ENCODE measurements at regions not wholly inside any gene's neighbourhood (a gene's known extent, or its start where the extent isn't known, plus 50 kb on each side); places are given as distances from the start of the nearest gene placed in this dataset.

DNA sequence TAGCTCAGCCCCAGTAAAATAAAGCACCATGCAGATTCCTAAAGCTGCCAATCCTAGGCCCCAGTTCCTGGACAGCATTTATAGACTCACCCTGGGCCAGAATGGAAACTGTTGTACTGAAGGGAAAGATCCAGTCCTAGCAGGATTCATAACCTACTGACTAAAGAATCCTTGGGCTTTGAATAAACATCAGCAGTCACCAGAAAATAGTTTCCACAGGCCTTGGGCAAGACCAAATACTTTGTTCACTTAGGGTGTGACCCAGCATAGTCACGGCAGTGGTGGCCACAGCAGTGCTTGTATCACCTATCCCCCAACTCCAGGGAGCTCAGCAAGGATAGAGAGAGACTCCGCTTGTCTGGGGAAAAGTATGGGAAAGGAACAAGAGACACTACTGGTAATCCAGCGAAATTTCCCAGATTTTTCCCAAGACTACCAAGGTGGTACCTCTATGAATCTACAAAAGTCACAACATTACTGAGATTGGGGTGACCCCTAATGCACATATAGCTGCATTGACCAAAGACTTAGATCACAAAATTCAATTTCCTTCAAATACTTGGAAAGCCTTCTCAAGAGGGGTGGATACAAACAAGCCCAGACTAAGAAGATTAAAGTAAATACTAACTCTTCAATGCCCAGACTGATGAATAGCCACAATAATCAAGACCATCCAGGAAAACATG lies 748.1 kb upstream of the LRATD1 start:
- DNase-seq (ENCODE audit: low read depth): no peak

DNA sequence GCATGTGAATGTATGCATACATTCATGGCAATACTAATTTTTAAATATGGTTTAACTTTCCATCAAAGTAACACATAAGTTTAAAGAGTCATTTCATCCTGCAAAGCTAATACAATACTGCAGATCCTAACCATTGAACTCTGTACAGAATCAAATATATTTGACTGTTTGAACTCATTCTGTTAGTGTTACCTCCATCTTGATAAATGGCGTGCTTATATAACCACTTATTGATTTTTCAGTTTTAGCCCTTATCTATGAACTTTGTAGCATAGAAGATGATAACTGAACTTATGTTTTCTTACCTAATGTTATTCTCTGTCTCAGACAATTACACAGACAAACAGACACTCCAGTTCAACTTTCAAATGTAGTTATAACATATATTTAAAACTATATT lies 731.0 kb upstream of the LRATD1 start:
- no peak for DNase-seq (ENCODE audit: low read depth)

DNA sequence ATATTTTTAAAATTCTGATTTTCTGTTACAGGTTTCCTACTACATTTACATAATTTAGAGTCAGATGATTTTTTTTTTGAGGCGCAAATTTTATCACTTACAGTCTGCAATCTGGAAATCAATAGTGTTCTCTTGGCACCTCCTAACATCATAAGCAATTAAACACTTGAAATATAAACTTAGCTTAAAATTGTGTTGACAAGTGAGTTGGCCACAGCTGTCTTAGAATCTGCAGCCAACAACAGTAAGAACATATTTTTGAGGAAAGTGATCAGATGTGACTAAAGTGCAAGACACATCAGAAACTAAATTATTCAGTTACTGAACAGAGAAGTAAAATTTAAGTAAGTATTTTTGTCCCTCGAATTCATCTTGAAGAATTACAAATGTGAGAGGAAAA lies 726.7 kb upstream of the LRATD1 start:
- no peak for DNase-seq (ENCODE audit: low read depth)

DNA sequence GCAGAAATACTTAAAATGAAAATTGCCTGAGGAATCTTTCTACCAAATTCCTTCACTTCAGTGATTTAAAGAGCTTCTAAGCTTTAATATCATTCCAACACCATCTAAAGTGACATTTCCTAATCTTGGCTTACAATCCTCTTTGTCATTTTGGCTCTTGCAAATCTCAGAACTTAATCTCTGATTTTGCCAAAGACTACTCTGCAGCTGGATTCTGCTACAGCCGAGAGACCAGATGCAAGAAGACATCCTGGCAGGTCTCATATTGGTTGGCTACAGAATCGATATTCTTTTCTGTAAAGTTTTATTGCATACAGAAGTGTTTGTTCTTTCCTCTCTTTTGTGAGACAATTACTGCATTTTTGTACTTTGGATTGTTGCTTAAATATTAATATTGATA lies 716.5 kb upstream of the LRATD1 start:
- no peak for DNase-seq (ENCODE audit: low read depth)

DNA sequence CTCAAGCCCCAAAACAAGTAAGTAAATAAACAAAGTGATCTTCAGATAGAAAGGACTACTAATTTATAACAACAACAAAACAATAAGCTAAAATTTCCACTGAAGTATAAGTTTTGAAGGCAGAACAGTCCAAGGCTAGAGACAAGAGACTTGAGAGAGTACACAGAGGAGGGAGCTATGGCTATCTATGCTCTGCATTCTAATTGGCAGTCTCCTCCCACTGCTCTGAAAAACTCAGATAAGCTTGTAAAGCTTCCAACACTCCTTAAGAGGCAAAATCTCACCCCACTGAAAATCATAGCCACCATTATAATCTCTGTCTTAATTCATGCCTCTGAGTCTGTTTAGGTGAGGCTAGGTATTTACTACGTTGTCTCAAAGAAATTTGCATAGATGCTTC lies 714.6 kb upstream of the LRATD1 start:
- no peak for DNase-seq (ENCODE audit: low read depth)

DNA sequence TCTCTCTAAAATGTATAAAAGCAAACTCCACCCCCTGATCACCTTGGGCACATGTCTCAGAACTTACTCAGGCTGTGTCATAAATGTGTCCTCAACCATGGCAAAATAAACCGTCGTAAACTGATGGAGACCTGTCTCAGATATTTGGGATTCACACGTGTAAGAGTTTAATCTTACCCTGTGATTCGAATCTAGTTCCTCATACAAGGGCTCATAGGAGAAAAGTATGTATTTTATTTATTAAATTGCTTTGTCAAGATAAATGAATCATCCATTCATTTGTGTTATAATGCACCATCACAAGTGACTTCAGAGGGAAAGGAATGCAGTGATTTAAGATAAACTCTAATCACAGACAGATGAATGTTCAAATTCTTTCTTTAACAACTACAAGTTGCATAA lies 712.5 kb upstream of the LRATD1 start:
- DNase-seq (ENCODE audit: low read depth): no peak

DNA sequence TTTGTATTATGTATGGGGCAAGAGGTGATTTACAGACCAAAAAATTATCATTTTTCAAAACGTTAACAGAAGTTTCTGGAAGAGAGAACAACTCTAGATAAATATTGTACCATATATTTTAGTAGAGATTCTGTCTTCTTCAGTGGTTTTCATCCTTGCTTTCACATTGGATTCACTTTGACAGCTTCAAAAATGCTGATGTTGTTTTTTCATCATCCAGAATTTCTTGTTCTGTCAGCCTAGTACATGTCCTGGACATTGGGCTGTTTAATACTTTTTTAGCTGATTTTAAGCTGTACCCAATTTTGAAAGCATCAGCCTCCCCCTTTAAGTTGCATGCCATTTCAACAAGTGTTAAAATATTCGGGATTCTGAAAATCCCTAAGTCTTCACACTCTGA lies 711.3 kb upstream of the LRATD1 start:
- no peak for DNase-seq (ENCODE audit: low read depth)

DNA sequence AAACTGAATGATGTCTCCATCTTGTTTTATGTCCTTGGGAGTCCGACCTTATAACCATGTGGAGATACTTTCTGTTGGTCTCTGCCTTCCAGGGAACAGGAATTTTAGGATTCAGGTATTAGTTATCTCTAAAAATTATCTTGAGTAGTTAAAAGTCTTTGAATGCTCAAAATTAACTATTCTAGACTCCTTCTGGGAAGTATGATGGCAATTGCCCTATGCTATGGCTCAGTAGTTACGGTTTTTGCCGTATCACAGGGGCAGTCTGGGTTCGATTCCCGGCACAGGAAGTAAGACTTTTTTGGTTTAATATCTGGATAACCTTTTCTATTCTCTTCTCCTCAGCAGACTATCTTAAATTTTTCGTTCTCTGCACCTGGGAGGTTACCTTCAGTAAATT lies 708.7 kb upstream of the LRATD1 start:
- no peak for DNase-seq (ENCODE audit: low read depth)

DNA sequence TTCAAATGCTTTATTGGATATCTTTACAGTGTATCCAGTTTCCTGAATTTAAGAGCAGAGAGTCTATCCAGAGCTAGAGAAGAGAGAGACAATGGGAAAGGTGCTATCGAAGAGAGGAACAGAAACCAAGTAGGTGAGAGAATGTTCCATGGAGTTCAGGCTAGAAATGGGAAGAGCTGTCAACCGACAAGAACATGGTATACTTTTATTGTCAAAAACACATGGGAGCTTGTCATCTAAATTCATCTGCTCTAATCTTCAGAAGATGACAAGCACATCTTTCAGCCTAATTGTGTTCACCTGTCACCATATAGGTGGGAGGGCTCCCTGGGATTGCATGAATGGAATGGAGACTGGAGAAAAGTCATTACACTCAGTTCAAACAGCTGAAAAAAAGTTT lies 690.4 kb upstream of the LRATD1 start:
- no peak for DNase-seq (ENCODE audit: low read depth)

DNA sequence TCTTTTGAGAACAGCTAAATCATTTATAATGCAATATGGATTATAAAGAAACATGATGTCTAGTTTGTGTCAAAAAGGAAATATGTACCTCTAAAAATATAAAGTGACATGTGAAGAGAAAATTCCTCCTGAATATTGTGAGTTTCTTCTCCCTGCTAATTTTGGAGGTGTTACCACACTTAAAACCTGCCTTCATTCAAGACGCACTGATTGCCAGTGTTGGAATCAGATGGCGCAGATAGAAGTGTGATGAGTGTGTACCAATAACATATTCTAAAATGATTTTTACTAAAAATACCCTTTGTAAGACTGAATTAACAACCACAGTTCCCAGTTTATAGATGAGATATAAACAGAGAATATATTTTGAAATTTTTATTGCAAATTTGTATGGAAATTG lies 681.8 kb upstream of the LRATD1 start:
- no peak for DNase-seq (ENCODE audit: low read depth)

DNA sequence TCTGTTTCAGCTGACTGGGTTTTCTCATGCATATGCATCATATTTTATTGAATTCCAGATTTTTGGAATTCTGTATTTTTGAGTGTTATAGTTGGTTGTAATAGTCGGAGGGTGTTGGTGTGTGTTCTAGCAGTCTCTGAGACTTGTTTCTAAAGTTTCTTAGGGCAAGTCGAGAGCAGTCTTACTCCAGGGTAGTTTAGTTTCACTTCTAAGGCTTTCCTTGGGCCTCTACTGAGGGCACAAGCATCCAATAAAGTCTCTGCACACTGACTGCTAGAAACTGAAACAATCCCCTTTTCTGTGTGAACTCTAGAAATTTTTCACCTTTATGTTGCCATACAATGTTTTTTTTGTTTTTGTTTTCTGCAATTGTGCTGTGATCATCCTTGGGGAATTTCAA lies 663.7 kb upstream of the LRATD1 start:
- no peak for DNase-seq (ENCODE audit: low read depth)

DNA sequence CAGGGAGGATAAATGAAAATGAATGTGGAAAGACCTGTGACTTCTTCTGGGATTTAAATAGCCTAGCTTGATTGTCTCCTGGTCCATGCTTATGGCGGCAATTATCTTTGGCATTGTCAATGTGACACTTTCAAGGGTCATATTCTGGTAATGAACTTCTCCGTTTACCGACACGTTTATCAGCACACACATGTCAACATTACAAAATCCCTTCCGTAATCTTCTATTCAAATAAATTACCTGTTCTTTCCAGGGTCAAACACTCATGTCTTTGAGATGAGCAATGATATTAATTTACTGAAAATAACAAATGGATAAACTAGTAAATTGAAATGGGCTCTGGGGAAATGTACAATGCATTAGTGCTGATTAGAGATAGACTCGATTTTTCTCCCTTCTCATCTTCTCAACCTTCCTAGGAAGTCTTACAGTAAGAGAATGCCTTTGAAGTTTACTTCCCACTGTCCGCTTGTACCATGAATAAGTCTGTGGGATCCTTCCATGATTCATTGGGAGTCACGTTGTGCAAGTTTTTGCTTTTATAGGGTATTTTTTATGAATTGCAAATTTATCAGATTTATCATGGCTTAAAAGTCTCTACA lies 646.3 kb upstream of the LRATD1 start:
- DNase-seq (ENCODE audit: low read depth): no peak

DNA sequence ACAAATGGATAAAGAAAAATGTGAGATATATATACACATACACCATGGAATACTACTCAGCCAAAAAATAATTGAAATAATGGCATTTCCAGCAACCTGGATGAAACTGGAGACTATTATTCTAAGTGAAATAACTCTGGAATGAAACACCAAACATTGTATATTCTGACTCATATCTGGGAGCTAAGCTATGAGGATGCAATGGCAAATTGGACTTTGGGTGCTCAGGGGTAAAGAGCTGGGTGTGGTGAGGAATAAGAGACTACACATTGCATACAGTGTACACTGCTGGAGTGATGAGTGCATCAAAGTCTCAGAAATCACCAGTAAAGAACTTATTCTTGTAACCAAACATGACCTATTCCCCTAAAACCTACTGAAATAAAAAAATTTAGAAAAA lies 636.0 kb upstream of the LRATD1 start:
- DNase-seq (ENCODE audit: low read depth): no peak

DNA sequence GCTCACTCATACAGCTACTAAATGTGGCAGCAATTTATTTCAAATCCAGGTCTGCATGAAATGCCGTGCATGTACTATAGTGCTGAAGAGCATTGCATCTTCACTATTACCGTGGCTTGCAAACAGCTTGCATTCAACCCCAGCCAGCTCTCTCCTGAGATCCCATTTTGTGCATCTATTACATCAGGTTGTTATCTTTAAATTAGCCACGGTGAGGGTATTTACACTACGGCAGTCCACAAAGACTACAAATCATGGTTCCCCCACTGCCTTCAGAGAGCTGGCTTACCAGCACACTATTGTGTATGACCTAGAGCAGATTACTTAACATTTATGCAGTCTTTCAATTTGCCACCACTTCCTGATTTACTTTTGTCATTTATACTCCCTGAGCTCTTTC lies 621.3 kb upstream of the LRATD1 start:
- no peak for DNase-seq (ENCODE audit: low read depth)

DNA sequence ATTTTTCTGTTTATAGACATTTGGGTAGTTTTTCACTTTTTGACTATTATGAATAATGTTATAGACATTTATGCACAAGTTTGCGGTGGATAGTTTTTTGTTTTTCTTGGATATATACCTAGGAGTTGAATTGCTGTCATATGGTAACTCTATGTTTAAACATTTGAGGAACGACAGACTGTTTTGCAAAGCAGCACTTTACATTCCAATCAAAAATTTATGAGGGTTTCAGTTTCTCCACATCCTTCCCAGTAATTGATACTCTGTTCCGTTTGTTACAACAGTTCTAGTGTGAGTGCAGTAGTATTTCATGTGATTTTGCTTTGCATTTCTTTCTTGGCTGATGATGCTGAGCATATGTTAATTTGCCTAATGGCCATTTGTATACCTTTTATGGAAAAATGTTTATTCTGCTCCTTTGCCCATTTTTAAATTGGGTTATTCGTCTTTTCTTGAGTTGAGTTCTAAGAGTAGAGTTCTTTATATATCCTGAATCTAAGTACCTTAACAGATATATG lies 617.3 kb upstream of the LRATD1 start:
- DNase-seq (ENCODE audit: low read depth): no peak

DNA sequence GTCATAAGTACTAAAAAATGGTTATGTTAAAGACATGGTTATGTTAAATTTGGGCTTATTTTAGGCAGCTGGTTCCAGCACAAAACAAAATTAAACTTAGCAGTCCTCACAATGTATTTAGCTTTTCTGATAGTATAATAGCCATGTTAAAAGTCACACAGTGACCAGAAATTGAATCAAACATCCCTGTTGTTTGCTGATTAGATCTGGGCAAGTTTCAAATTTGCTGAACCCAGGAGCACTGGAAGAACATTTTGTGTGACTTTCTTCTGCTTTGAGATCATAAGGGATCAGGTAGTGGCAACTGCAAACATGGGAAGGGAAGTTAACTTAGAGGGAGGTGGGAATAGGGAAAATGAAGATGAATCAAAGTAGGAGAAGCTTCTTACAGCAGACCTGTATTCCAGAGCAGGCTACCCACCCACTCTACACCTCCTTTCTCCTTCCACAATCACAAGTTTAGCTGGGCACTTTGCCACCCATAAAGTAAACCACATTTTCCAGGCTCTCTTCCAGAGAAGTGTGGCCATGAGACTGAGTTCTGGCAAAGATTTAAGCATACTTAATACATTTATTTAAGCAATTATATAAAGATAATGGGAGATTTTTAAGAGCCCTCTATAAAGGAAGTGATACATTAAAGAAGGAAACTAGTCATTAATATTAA lies 616.1 kb upstream of the LRATD1 start:
- DNase-seq (ENCODE audit: low read depth): no peak

DNA sequence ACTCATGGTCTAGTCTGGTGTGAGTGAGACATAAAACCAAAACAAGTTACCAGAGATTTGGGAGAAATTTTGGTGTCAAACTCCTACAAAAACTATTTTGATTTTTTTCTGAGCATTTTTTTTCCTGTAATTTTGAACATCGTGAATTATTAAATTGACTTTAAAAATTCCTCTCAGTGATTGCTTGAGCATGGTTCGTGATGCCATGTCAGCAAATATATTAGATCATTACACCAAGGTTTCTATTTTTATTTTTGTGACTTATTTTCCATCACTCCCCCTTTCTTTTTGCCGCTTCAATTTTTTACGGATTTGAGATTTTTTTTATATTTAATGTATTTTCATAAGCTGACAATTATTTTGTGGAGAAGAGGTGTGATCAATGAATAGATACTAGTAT lies 613.9 kb upstream of the LRATD1 start:
- DNase-seq (ENCODE audit: low read depth): no peak

DNA sequence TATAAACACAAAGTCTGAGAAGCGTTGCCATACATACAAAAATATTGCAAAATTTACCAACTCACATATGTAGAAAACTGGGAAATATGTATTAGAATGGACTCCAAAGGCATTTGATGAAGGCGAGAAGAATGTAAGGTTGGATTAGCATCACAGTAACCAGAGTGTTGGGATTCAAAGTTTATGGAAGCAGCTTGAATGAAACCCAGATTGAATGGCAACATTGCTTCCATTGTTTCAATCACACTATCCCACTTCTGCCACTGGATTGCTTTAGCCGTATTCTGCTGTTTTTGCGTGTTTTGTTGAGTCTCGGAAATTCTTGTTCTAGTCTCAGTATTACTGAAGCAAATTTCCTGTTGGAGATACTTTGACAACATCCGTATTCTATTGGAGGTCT lies 609.0 kb upstream of the LRATD1 start:
- no peak for DNase-seq (ENCODE audit: low read depth)

DNA sequence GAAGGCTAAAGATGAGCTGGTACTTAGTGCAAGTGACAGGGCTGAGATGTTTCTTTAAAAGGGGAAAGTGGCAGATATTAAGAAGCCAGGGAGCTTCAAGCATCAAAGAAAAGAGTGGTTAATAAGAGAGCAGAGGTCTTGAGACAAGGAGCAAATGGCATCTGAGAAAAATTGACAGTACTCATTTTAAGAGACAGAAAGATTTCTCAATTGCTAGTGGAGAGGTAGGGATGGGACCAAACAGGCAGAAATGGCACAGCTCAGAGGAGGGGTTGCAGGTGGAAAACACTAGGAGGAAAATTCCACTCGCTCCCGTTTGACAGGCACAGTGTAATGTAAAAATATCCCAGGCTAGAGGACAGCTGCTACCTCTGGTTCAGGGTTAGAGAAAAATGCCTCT lies 593.4 kb upstream of the LRATD1 start:
- DNase-seq (ENCODE audit: low read depth): no peak

DNA sequence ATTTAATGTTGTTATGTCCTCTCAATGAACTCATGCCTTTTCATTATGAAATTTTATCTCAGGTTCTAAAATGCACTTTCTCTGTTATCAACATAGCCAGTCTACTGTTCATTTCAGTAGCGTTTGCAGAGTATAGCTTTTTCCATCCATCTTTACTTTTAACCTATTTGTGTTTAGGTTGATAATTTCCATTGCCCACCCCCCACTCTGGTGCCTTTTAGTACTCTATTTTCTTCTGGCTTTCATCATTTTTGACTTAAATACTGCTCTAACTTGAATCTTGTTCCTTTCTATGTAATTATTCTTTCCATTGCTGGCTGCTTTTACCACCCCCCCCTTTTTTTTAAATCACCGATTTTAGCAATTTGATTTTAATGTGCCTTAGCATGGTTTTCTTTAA lies 585.0 kb upstream of the LRATD1 start:
- no peak for DNase-seq (ENCODE audit: low read depth)

DNA sequence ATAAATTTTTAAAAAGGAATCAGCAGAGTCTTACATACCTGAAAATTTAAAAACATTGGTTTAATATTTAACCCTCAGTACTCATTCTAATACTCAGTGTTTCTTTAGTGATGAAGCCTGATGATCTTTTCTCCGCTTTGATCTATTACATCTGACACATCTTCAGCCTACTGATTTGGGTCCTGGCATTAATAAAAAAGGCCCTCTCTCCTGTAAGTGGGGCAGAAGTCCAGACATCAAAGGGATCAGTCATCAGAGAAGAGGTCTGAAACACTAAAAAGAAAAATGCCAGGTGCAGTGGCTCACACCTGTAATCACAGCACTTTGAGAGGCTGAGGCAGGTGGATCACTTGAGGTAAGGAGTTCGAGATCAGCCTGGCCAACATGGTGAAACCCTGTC lies 581.1 kb upstream of the LRATD1 start:
- no peak for DNase-seq (ENCODE audit: low read depth)

DNA sequence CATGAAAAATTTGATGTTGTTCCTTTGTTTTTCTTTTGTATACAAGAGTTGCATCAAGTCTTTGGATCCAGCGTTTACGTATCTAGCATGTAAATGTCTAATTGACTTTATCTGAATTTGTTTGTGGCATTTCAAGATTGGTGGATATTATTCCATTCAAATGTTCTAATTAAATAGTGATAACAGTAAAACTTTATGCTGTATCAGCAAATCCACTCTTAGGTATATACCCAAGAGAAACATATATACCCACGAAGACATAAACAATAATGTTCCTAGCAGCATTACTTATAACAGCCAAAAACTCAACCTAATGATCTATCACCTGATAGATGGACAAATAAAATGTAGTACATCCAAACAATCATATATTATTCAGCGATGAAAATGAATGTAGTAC lies 579.4 kb upstream of the LRATD1 start:
- DNase-seq (ENCODE audit: low read depth): no peak

DNA sequence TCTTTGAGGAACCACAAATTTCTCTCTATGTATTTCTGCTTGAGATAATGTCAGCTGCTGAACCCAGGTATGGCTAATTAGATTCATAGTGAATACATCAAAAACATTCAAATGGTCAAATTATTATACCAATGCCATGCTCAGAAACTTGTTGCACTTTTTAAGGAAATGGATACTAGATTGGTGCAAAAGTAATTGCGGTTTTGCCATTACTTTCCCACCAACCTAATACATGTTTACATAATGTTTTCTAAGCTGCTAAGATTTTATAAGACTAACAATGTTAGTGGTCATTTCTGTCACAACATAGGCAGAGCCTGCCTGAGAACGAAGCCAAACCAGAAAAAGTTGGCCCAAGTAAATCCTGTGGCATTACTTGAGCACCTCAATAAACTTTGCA lies 568.2 kb upstream of the LRATD1 start:
- no peak for DNase-seq (ENCODE audit: low read depth)

DNA sequence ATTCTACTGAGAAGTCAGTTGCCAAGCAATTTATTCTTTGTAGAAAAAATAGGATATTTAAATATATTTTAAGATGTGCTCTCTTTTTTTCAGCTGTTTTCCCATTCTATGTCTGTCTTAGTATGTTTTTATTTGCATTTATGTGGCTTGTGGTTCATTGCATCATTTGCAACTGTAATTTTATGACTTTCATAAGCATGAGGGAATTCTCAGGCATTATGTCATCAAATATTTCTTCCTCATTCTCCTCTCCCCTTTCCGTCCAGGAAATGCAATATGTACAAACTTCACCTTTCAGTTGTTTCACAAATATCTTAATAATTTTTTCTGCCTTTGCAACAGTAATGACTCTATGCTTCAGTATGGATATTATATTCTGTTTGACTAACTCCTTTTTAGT lies 560.2 kb upstream of the LRATD1 start:
- DNase-seq (ENCODE audit: low read depth): no peak
